CD14-positive monocyte (primary cell): ENCODE measurements at regions not wholly inside any gene's neighbourhood (a gene's known extent, or its start where the extent isn't known, plus 50 kb on each side); places are given as distances from the start of the nearest gene placed in this dataset.

Source experiments
- DNase-seq, 3 donors: peaks; one replicate each; pipeline ENCODE4 v3.0.0-alpha.2; 2011 to 2022
- H2AFZ ChIP-seq: 2 replicates; pipeline ENCODE4 v1.6.0; 2012; ENCODE audit warnings: mild to moderate bottlenecking, low read depth, low read length, inconsistent platforms; ENCODE audit not compliant: insufficient read depth, poor library complexity, severe bottlenecking
- H3K27ac ChIP-seq, 2 donors: 1 replicate in 1 of 2; 2 replicates in 1 of 2; pipeline ENCODE4 v1.5.1; 2012 to 2013; ENCODE audit warnings: low read length in 2 of 2, control low read depth in 1 of 2, inconsistent platforms in 1 of 2, low read depth in 1 of 2, mild to moderate bottlenecking in 1 of 2
- H3K27me3 ChIP-seq, 2 donors: one replicate each; pipeline versions ENCODE4 v1.6.0 to v1.6.1; 2011 to 2013; ENCODE audit warnings: low read length in 2 of 2; ENCODE audit not compliant: control insufficient read depth in 2 of 2, insufficient read depth in 2 of 2
- H3K36me3 ChIP-seq, 2 donors: replicated peaks in 1 of 2; 1 replicate in 1 of 2; 2 replicates in 1 of 2; pipeline versions ENCODE4 v1.5.1 to v1.6.1; 2012 to 2013; ENCODE audit warnings: low read length in 2 of 2, control low read depth in 1 of 2, inconsistent platforms in 1 of 2, mild to moderate bottlenecking in 1 of 2; ENCODE audit not compliant: insufficient read depth in 2 of 2, control insufficient read depth in 1 of 2
- H3K4me1 ChIP-seq, 2 donors: 1 replicate in 1 of 2; 2 replicates in 1 of 2; pipeline versions ENCODE4 v1.5.1 to v1.6.1; 2012 to 2013; ENCODE audit warnings: low read length in 2 of 2, control low read depth in 1 of 2, inconsistent platforms in 1 of 2, mild to moderate bottlenecking in 1 of 2, moderate library complexity in 1 of 2; ENCODE audit not compliant: insufficient read depth in 2 of 2, control insufficient read depth in 1 of 2
- H3K4me2 ChIP-seq: replicated peaks from 2 replicates; pipeline ENCODE3; 2012; ENCODE audit warnings: low read length, moderate library complexity, mild to moderate bottlenecking; ENCODE audit not compliant: poor library complexity, severe bottlenecking; ENCODE audit errors: extremely low read depth
- H3K4me3 ChIP-seq, 3 experiments: fragments of 200-600 bp in 1 of 3; sonication (generic) in 1 of 3; replicated peaks in 1 of 3; 1 replicate in 2 of 3; 2 replicates in 1 of 3; pipeline ENCODE4 v1.5.1; 2011 to 2013; ENCODE audit warnings: low read length in 3 of 3, mild to moderate bottlenecking in 3 of 3, control low read depth in 2 of 3, low read depth in 2 of 3, inconsistent platforms in 1 of 3, moderate library complexity in 1 of 3
- H3K79me2 ChIP-seq: 2 replicates; pipeline ENCODE4 v1.6.0; 2012; ENCODE audit warnings: mild to moderate bottlenecking, control low read depth, inconsistent platforms, low read length, moderate library complexity; ENCODE audit not compliant: insufficient read depth
- H3K9ac ChIP-seq: 2 replicates; pipeline ENCODE4 v1.6.0; 2017; ENCODE audit warnings: low read length, mild to moderate bottlenecking; ENCODE audit not compliant: insufficient read depth, poor library complexity, severe bottlenecking
- H3K9me3 ChIP-seq, 2 donors: replicated peaks in 1 of 2; 1 replicate in 1 of 2; 2 replicates in 1 of 2; pipeline versions ENCODE4 v1.5.1 to v1.6.1; 2012 to 2013; ENCODE audit warnings: low read length in 2 of 2, control low read depth in 1 of 2; ENCODE audit not compliant: control insufficient read depth in 1 of 2, insufficient read depth in 1 of 2
- H4K20me1 ChIP-seq: 2 replicates; pipeline ENCODE4 v1.6.0; 2012; ENCODE audit warnings: mild to moderate bottlenecking, low read length, control low read depth, moderate library complexity; ENCODE audit not compliant: insufficient read depth
- H3K27ac Mint-ChIP-seq, 7 donors: one replicate each; pipeline ENCODE4 v1.8.0; 2020; ENCODE audit warnings: mild to moderate bottlenecking in 7 of 7, mixed read lengths in 7 of 7, moderate library complexity in 6 of 7, inconsistent platforms in 2 of 7
- H3K27me3 Mint-ChIP-seq, 3 donors: one replicate each; pipeline ENCODE4 v1.8.0; 2021 to 2022; ENCODE audit warnings: low read depth in 3 of 3, mild to moderate bottlenecking in 3 of 3, mixed read lengths in 3 of 3, moderate library complexity in 3 of 3, inconsistent platforms in 1 of 3
- H3K36me3 Mint-ChIP-seq, 2 donors: one replicate each; pipeline ENCODE4 v1.8.0; 2020; ENCODE audit warnings: mixed read lengths in 2 of 2, inconsistent platforms in 1 of 2, mild to moderate bottlenecking in 1 of 2
- H3K4me1 Mint-ChIP-seq: one replicate; pipeline ENCODE4 v1.8.0; 2020; ENCODE audit warnings: mild to moderate bottlenecking, mixed read lengths
- H3K4me3 Mint-ChIP-seq, 2 donors: one replicate each; pipeline ENCODE4 v1.8.0; 2020; ENCODE audit warnings: mild to moderate bottlenecking in 2 of 2, mixed read lengths in 2 of 2, moderate library complexity in 1 of 2
- H3K9me3 Mint-ChIP-seq, 7 donors: one replicate each; pipeline ENCODE4 v1.8.0; 2020 to 2022; ENCODE audit warnings: mixed read lengths in 7 of 7, mild to moderate bottlenecking in 6 of 7, moderate library complexity in 6 of 7, inconsistent platforms in 2 of 7
- WGBS: methylation state at CpG from one replicate; pipeline ENCODE4 v1.1.5; 2013; ENCODE audit warnings: missing lambda C conversion rate; ENCODE audit not compliant: insufficient coverage; 5-methylcytosine and 5-hydroxymethylcytosine counted together
- intact Hi-C, 2 donors: fragments of 100-400 bp; cut with micrococcal nuclease; formaldehyde crosslinking; loops; one replicate each; pipeline versions ENCODE4 v1.15.0 to v1.15.1; 2023
- TF ChIP-seq, protein P1 (sequence below): fragments of 200-600 bp; IDR thresholded peaks from one replicate; pipeline ENCODE4 v1.8.0; 2022; ENCODE audit warnings: antibody characterized with exemption, mild to moderate bottlenecking

DNA sequence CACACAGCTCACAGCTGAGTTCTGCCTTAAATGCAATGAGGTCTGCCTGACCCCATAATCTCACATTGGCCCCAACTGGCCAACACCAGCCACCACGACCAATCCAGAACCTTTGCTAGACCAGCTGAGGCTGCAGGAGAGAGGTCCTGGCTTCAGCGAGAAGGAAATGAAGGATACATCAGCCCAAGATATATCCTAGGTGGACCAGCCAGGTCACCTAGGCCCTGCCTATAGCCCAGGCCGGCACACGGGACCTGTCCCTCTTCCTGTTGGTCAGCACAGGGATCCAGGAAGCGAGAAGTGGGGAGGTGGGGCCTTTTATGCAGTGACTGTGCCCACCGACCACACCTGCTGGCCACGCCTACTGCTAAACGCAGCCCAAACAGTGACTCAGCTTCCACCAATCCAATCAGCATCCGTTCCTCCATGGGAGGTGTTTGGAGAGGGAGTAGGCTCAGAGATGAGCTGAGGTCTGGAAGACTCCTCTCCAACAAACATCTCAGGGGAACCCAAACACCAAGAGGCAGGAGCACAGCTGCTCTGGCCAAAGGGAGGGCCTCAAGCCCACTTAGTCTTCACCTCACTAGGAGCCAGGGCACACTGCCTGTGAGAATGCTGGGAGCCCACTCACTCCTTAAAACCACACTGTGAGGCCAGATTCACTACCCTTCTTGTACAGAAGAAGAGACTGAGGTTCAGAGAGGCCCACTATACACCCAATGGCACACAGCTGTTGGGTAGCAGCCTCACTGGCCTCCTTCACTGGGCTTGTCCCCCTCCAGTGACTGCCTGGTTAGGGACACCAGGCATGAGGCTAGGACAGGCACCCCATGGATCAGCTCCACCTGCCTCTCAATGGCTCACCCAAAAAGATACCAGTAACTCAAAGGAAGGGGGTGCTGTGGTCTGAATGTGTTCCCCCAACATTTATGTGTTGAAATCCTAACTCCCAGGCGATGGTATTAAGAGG, 51.3 kb upstream of the PPP2R5C start:
- H3K4me2 ChIP-seq = no peak overlapping the region
- intact Hi-C loops = loop anchor here (5.0 to 10.0 kb wide), 4 partner anchors 47 to 165 kb away; no protein-coding TSS in a partner anchor
- peaks cover 7 to 10% of the 10 kb centered on the region in 2 donors for H3K9me3 ChIP-seq
- no peaks in the 10 kb centered on the region for H4K20me1 ChIP-seq
- H3K4me1 Mint-ChIP-seq = peaks cover 27% of the 10 kb centered on the region
- no peak overlapping the region for H3K27ac ChIP-seq
- no peak for DNase-seq
- no peaks in the 10 kb centered on the region for H3K79me2 ChIP-seq
- H3K4me3 Mint-ChIP-seq = no peak overlapping the region
- H3K36me3 ChIP-seq = no peaks in the 10 kb centered on the region
- H3K9me3 Mint-ChIP-seq = peaks cover 3 to 15% (median 11%) of the 10 kb centered on the region in 7 donors
- TF ChIP-seq, protein P1, sequence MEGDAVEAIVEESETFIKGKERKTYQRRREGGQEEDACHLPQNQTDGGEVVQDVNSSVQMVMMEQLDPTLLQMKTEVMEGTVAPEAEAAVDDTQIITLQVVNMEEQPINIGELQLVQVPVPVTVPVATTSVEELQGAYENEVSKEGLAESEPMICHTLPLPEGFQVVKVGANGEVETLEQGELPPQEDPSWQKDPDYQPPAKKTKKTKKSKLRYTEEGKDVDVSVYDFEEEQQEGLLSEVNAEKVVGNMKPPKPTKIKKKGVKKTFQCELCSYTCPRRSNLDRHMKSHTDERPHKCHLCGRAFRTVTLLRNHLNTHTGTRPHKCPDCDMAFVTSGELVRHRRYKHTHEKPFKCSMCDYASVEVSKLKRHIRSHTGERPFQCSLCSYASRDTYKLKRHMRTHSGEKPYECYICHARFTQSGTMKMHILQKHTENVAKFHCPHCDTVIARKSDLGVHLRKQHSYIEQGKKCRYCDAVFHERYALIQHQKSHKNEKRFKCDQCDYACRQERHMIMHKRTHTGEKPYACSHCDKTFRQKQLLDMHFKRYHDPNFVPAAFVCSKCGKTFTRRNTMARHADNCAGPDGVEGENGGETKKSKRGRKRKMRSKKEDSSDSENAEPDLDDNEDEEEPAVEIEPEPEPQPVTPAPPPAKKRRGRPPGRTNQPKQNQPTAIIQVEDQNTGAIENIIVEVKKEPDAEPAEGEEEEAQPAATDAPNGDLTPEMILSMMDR = no peak
- no peak overlapping the region for H3K27ac Mint-ChIP-seq
- H3K4me1 ChIP-seq = peaks cover 23 to 34% of the 10 kb centered on the region in 2 donors
- peaks cover 2% of the 10 kb centered on the region in 2 donors for H3K36me3 Mint-ChIP-seq
- WGBS = 73% methylated on average over 3 of the region's 10 CpGs
- peaks cover 4 to 7% of the 10 kb centered on the region in 2 donors for H3K27me3 ChIP-seq
- no peak overlapping the region for H3K9ac ChIP-seq
- no peak overlapping the region for H2AFZ ChIP-seq
- H3K27me3 Mint-ChIP-seq = peaks cover 9 to 31% (median 16%) of the 10 kb centered on the region in 3 donors
- no peak overlapping the region for H3K4me3 ChIP-seq

DNA sequence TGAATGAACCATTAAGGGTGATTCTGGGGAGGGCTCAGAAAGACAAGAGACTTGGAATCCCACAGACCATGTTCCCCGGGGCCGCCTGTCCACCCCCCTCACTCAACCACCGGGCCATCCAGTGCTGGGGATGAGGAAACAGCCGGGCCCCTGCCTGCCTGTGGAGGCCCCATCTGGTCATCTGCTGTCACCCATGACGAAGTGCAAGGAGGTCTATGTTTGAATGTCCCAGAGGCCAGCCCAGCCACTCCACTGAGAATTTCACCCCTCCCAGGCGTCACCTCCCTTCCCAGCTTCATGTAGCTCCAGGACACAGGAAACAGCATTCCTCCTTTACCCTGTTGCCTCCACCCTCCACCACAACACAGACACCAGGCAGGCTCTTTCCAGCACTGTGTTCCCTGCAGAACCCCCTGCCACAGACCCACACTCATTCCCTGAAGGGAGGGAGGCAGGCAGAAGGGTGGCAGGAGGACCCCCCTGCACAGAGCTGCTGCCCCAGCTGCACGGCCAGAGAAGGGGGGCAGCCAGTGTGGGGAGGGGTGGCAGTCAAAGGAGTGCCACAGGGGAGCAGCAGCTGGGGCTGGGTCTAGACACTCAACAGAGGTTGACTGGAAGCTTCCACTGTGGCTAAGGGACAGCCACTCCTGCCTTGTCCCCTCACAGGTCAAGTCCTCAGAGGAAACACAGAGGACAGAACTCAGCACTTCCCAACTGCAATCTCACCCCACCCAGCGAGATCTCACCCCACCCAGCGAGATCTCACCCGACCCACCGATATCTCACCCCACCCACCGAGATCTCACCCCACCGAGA, 50.3 kb upstream of the PPP2R5C start:
- Mint-ChIP-seq H3K27ac (peak overlapping the region in 1 of 7 donors; percentile 25), H3K27me3 (peaks cover 9 to 31% (median 22%) of the 10 kb centered on the region in 3 donors), H3K36me3 (no peaks in the 10 kb centered on the region), H3K4me1 (peaks cover 23% of the 10 kb centered on the region), H3K9me3 (peaks cover 3 to 12% (median 8%) of the 10 kb centered on the region in 7 donors), H3K4me3 (no peak overlapping the region)
- Histone ChIP-seq H3K27ac (no peak overlapping the region), H3K4me2 (no peak overlapping the region), H3K27me3 (peaks cover 0 to 6% of the 10 kb centered on the region in 2 donors), H3K79me2 (no peaks in the 10 kb centered on the region), H3K4me1 (peaks cover 15 to 24% of the 10 kb centered on the region in 2 donors), H3K4me3 (no peak overlapping the region), H4K20me1 (no peaks in the 10 kb centered on the region), H2AFZ (no peak overlapping the region), H3K9ac (no peak overlapping the region), H3K36me3 (no peaks in the 10 kb centered on the region), H3K9me3 (peaks cover 7 to 10% of the 10 kb centered on the region in 2 donors)
- TF ChIP-seq, protein P1 = no peak
- WGBS = 13% methylated on average over 4 of the region's 13 CpGs
- intact Hi-C loops = no loop called here
- DNase-seq = no peak
